H1 (cell line): ENCODE measurements at regions not wholly inside any gene's neighbourhood (a gene's known extent, or its start where the extent isn't known, plus 50 kb on each side); places are given as distances from the start of the nearest gene placed in this dataset.
"Not testable (repeated sequence)": the region's sequence is repeated elsewhere in the genome, so short reads cannot be mapped to it uniquely, and the experiment has no call there.

Experiments
- CTCF ChIA-PET: fragments of 300-600 bp; sonication (Branson Sonifier 250); formaldehyde crosslinking; loops from one replicate; lab custom pipeline; 2021; ENCODE audit not compliant: partially characterized antibody; lab: Charles Lee
- POLR2A ChIA-PET: fragments of 300-600 bp; sonication (Branson Sonifier 250); formaldehyde crosslinking; loops from one replicate; lab custom pipeline; 2021; ENCODE audit warnings: inconsistent platforms; ENCODE audit not compliant: partially characterized antibody; lab: Charles Lee
- DNase-seq, 2 experiments: peaks; one replicate each; pipeline versions ENCODE4 v3.0.0 to v3.0.0-alpha.2; 2010 to 2022; ENCODE audit warnings: low spot score in 2 of 2, low read depth in 1 of 2, mixed read lengths in 1 of 2
- FAIRE-seq: peaks from 2 replicates; lab custom pipeline; 2011; peaks lifted over from hg19 to GRCh38; lab: Jason Lieb, UNC
- H2AFZ ChIP-seq: 2 replicates; pipeline ENCODE4 v1.8.1; 2012; ENCODE audit warnings: low read length, inconsistent platforms
- H2AK5ac ChIP-seq: 2 replicates; pipeline ENCODE4 v1.6.1; 2013; ENCODE audit warnings: low read depth, low read length
- H2BK120ac ChIP-seq: replicated peaks from 2 replicates; pipeline ENCODE3; 2013; ENCODE audit warnings: low read depth, low read length, inconsistent platforms
- H2BK12ac ChIP-seq: 2 replicates; pipeline ENCODE4 v1.6.1; 2013; ENCODE audit warnings: low read depth, low read length
- H2BK15ac ChIP-seq: 2 replicates; pipeline ENCODE4 v1.6.1; 2013; ENCODE audit warnings: low read length
- H2BK20ac ChIP-seq: 2 replicates; pipeline ENCODE4 v1.6.1; 2013; ENCODE audit warnings: low read length
- H2BK5ac ChIP-seq: 2 replicates; pipeline ENCODE4 v1.6.1; 2013; ENCODE audit warnings: low read depth, low read length
- H3K14ac ChIP-seq: 2 replicates; pipeline ENCODE4 v1.6.1; 2013; ENCODE audit warnings: inconsistent platforms; ENCODE audit not compliant: insufficient read length
- H3K18ac ChIP-seq: 2 replicates; pipeline ENCODE4 v1.6.1; 2013; ENCODE audit warnings: low read length; ENCODE audit errors: extremely low read depth
- H3K23ac ChIP-seq: 2 replicates; pipeline ENCODE4 v1.6.1; 2013; ENCODE audit warnings: inconsistent platforms; ENCODE audit not compliant: insufficient read length
- H3K23me2 ChIP-seq: 2 replicates; pipeline ENCODE4 v1.6.1; 2013; ENCODE audit warnings: low read depth, low read length
- H3K27ac ChIP-seq: 2 replicates; pipeline ENCODE4 v1.6.1; 2011; ENCODE audit warnings: low read depth, low read length, inconsistent platforms
- H3K27me3 ChIP-seq, 4 experiments: replicated peaks in 1 of 4; 1 replicate in 1 of 4; 2 replicates in 3 of 4; pipeline versions ENCODE4 v1.6.1 to v1.8.1; 2011 to 2013; ENCODE audit warnings: low read length in 3 of 4, mild to moderate bottlenecking in 3 of 4, inconsistent platforms in 2 of 4, mixed read lengths in 2 of 4, moderate library complexity in 1 of 4; ENCODE audit not compliant: control insufficient read depth in 3 of 4, insufficient read depth in 3 of 4; ENCODE audit errors: extremely low read depth in 1 of 4
- H3K36me3 ChIP-seq, 4 experiments: 2 replicates each; pipeline versions ENCODE4 v1.6.1 to v1.8.1; 2011 to 2013; ENCODE audit warnings: mild to moderate bottlenecking in 4 of 4, low read length in 3 of 4, moderate library complexity in 2 of 4, control low read depth in 1 of 4, inconsistent platforms in 1 of 4; ENCODE audit not compliant: insufficient read depth in 4 of 4, control insufficient read depth in 2 of 4
- H3K4ac ChIP-seq: replicated peaks from 2 replicates; pipeline ENCODE3; 2013; ENCODE audit warnings: low read length, low read depth, mixed read lengths, inconsistent platforms; ENCODE audit not compliant: insufficient read length
- H3K4me1 ChIP-seq, 4 experiments: replicated peaks in 1 of 4; 1 replicate in 1 of 4; 2 replicates in 3 of 4; pipeline versions ENCODE4 v1.6.1 to v1.8.1; 2011 to 2013; ENCODE audit warnings: low read length in 3 of 4, inconsistent platforms in 2 of 4, mixed read lengths in 1 of 4; ENCODE audit not compliant: insufficient read depth in 4 of 4, control insufficient read depth in 3 of 4
- H3K4me2 ChIP-seq, 2 experiments: 2 replicates each; pipeline versions ENCODE4 v1.6.1 to v1.8.1; 2011 to 2013; ENCODE audit warnings: low read depth in 2 of 2, low read length in 2 of 2, control low read depth in 1 of 2, inconsistent platforms in 1 of 2, mild to moderate bottlenecking in 1 of 2; ENCODE audit not compliant: insufficient read depth in 1 of 2
- H3K4me3 ChIP-seq, 4 experiments: fragments of 200-600, 300-600 bp in 1 of 4; sonication (generic), shearing (Covaris generic), sonication (Bioruptor Twin) in 1 of 4; 2 replicates each; pipeline versions ENCODE4 v1.5.1 to v1.8.1; 2011 to 2016; ENCODE audit warnings: low read length in 4 of 4, low read depth in 3 of 4, control low read depth in 2 of 4, inconsistent platforms in 2 of 4, mild to moderate bottlenecking in 2 of 4, mixed read lengths in 1 of 4, moderate library complexity in 1 of 4; ENCODE audit not compliant: insufficient read depth in 2 of 4; ENCODE audit errors: extremely low read depth in 1 of 4
- H3K56ac ChIP-seq: replicated peaks from 2 replicates; pipeline ENCODE3; 2013; ENCODE audit warnings: low read depth, mild to moderate bottlenecking, mixed read lengths, low read length, inconsistent platforms; ENCODE audit not compliant: insufficient read length
- H3K79me1 ChIP-seq: 2 replicates; pipeline ENCODE4 v1.6.1; 2013; ENCODE audit warnings: low read depth, low read length, control low read depth
- H3K79me2 ChIP-seq, 2 experiments: 2 replicates each; pipeline versions ENCODE4 v1.6.1 to v1.8.1; 2012 to 2013; ENCODE audit warnings: low read length in 2 of 2, mild to moderate bottlenecking in 2 of 2, inconsistent platforms in 1 of 2; ENCODE audit not compliant: insufficient read depth in 2 of 2, control insufficient read depth in 1 of 2
- H3K9ac ChIP-seq, 4 experiments: replicated peaks in 1 of 4; 1 replicate in 1 of 4; 2 replicates in 3 of 4; pipeline versions ENCODE4 v1.6.1 to v1.8.1; 2011 to 2013; ENCODE audit warnings: low read depth in 3 of 4, low read length in 3 of 4, control low read depth in 2 of 4, mild to moderate bottlenecking in 2 of 4, moderate library complexity in 2 of 4, inconsistent platforms in 1 of 4; ENCODE audit errors: extremely low read depth in 1 of 4
- H3K9me3 ChIP-seq, 2 experiments: 2 replicates each; pipeline versions ENCODE4 v1.6.1 to v1.8.1; 2012 to 2013; ENCODE audit warnings: mild to moderate bottlenecking in 2 of 2, moderate library complexity in 2 of 2, control low read depth in 1 of 2, inconsistent platforms in 1 of 2, low read depth in 1 of 2, low read length in 1 of 2, mixed read lengths in 1 of 2; ENCODE audit not compliant: insufficient read depth in 2 of 2
- H4K20me1 ChIP-seq, 2 experiments: replicated peaks in 1 of 2; 2 replicates each; pipeline versions ENCODE3 to v1.8.1; 2011 to 2013; ENCODE audit warnings: inconsistent platforms in 2 of 2, low read length in 2 of 2, mild to moderate bottlenecking in 1 of 2; ENCODE audit not compliant: insufficient read depth in 2 of 2, control insufficient read depth in 1 of 2
- H4K5ac ChIP-seq: 2 replicates; pipeline ENCODE4 v1.6.1; 2013; ENCODE audit warnings: low read length, low read depth, mixed read lengths, inconsistent platforms; ENCODE audit not compliant: insufficient read length
- H4K8ac ChIP-seq: 2 replicates; pipeline ENCODE4 v1.8.0; 2013; ENCODE audit warnings: mild to moderate bottlenecking, moderate library complexity, low read length, inconsistent platforms; ENCODE audit not compliant: insufficient read depth; ENCODE audit errors: extremely low read depth
- H4K91ac ChIP-seq: replicated peaks from 2 replicates; pipeline ENCODE3; 2013; ENCODE audit warnings: low read length, mixed read lengths, inconsistent platforms; ENCODE audit not compliant: insufficient read length
- CEBPB ChIP-seq: IDR thresholded peaks from 2 replicates; pipeline ENCODE4 v1.6.1; 2012; ENCODE audit warnings: low read depth, low read length
- EGR1 ChIP-seq: IDR thresholded peaks from 2 replicates; pipeline ENCODE4 v1.6.1; 2011; ENCODE audit warnings: low read depth, low read length, borderline replicate concordance
- GABPA ChIP-seq: IDR thresholded peaks from 2 replicates; pipeline ENCODE4 v1.6.1; 2011; ENCODE audit warnings: mild to moderate bottlenecking, low read length, moderate library complexity, borderline replicate concordance; ENCODE audit not compliant: insufficient read depth
- JUND ChIP-seq: IDR thresholded peaks from 2 replicates; pipeline ENCODE4 v1.6.1; 2011; ENCODE audit warnings: mild to moderate bottlenecking, improper control_type of control experiment, low read length
- RAD21 ChIP-seq, 2 experiments: IDR thresholded peaks in 1 of 2; conservative IDR thresholded peaks in 1 of 2; 2 replicates each; pipeline ENCODE4 v1.6.1; 2011; ENCODE audit warnings: low read depth in 2 of 2, low read length in 2 of 2, improper control_type of control experiment in 1 of 2, inconsistent platforms in 1 of 2, mild to moderate bottlenecking in 1 of 2, moderate library complexity in 1 of 2
- SRF ChIP-seq: IDR thresholded peaks from 2 replicates; pipeline ENCODE4 v1.6.1; 2011; ENCODE audit warnings: mild to moderate bottlenecking, low read depth, low read length, moderate library complexity
- TAF7 ChIP-seq: optimal IDR thresholded peaks from 2 replicates; pipeline ENCODE3; 2011; ENCODE audit warnings: low read depth, mild to moderate bottlenecking, inconsistent platforms, low read length, moderate library complexity, borderline replicate concordance
- YY1 ChIP-seq: IDR thresholded peaks from 2 replicates; pipeline ENCODE4 v1.6.1; 2011; ENCODE audit warnings: low read depth, mild to moderate bottlenecking, low read length
- WGBS, 2 experiments: shearing (Covaris generic) in 1 of 2; methylation state at CpG; one replicate each; pipeline versions ENCODE4 v1.1.6 to v1.1.7; 2013 to 2015; ENCODE audit warnings: low lambda C conversion rate in 2 of 2, mixed read lengths in 2 of 2, inconsistent platforms in 1 of 2, low coverage in 1 of 2, missing lambda C conversion rate in 1 of 2; ENCODE audit not compliant: insufficient replicate concordance in 2 of 2, insufficient coverage in 1 of 2, insufficient read length in 1 of 2; ENCODE audit errors: extremely low coverage in 1 of 2, missing lambda C conversion rate in 1 of 2; 5-methylcytosine and 5-hydroxymethylcytosine counted together
- TF ChIP-seq, protein P1 (sequence below): IDR thresholded peaks from 2 replicates; pipeline ENCODE4 v1.6.1; 2012; ENCODE audit warnings: inconsistent platforms

DNA sequence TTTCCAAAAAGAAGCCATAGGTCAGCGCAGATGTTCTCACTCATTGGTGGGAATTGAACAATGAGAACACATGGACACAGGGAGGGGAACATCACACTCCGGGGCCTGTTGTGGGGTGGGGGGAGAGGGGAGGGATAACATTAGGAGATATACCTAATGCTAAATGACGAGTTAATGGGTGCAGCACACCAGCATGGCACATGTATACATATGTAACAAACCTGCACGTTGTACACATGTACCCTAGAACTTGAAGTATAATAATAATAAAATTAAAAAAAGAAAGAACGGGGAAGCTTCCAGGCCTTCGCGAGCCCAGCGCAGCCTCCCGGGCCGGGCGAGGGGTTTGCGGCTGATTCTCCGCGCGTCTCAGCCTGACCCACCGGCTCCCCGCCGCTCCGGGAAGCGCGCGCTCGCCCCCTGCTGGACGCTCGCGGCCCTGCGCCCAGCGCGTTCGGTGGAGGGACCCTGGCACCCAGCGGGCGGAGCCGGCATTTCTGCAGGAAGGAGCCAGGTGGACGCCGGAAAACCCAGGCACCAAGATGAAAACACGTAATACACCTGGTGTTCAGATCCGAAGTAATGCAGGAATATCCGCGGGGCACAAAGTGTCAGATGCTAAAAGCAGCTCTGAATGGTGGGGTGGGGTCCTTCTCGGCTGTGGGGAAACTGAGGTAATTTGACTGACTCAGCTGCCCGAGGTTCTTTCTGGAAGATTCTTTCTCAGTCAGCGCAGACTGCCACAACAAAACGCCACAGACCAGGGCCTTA is 67.1 kb upstream of the PPP1R26 start:
- H3K9me3 ChIP-seq, H4K5ac ChIP-seq, H2AFZ ChIP-seq, H3K14ac ChIP-seq, H2BK5ac ChIP-seq, H3K79me2 ChIP-seq, H3K27me3 ChIP-seq, H3K23me2 ChIP-seq, H3K27ac ChIP-seq, H4K8ac ChIP-seq, H2AK5ac ChIP-seq, H3K18ac ChIP-seq, H3K9ac ChIP-seq, H3K56ac ChIP-seq, FAIRE-seq, H4K91ac ChIP-seq, H3K23ac ChIP-seq, H3K4me1 ChIP-seq, POLR2A ChIA-PET, H3K4me3 ChIP-seq, H2BK120ac ChIP-seq, H3K79me1 ChIP-seq, H4K20me1 ChIP-seq, H2BK20ac ChIP-seq, H2BK15ac ChIP-seq, H3K4me2 ChIP-seq, H3K36me3 ChIP-seq: not testable (repeated sequence)
- DNase-seq, result peak; percentile 27 to 98
- CTCF ChIA-PET, result interaction anchor here (0.6 to 10.4 kb wide), 69 partner anchors 8 to 634 kb away, joined by 3 to 137 read pairs (median 4); partner anchors contain the start of gene OLFM1
- WGBS, 2 experiments, result 22% methylated on average over 26 of the region's 43 CpGs; no CpG with 5 or more reads in 1 of the 2 experiments
- peak overlapping the region; percentile 69 for H3K4ac ChIP-seq
- H2BK12ac ChIP-seq, result peak overlapping the region; percentile 43; the same call in 1 of the 2 replicates
- peak; percentile 84; the same call in 1 of the 2 replicates for TF ChIP-seq GABPA
- TF ChIP-seq RAD21 (IDR thresholded peaks at IDR 0.05 in 1 of 2, conservative IDR thresholded peaks at IDR 0.05 in 1 of 2; ENCODE audit: low read depth in 2 of 2, low read length in 2 of 2), result peak; percentile 100
- TF ChIP-seq CEBPB, result peak; percentile 11; the same call in 1 of the 2 replicates
- TF ChIP-seq, protein P1, sequence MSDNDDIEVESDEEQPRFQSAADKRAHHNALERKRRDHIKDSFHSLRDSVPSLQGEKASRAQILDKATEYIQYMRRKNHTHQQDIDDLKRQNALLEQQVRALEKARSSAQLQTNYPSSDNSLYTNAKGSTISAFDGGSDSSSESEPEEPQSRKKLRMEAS, result peak; percentile 23; the same call in 1 of the 2 replicates
- TF ChIP-seq TAF7, result peak; percentile 81
- 0 out of 2 replicates have a peak, but pooled peaks have one; percentile 20 for TF ChIP-seq SRF
- peak; percentile 60; the same call in 1 of the 2 replicates for TF ChIP-seq YY1
- TF ChIP-seq EGR1, result 0 out of 2 replicates have a peak, but pooled peaks have one; percentile 12
- peak; percentile 51; the same call in 1 of the 2 replicates for TF ChIP-seq JUND
